Suppressor macrophage treated with lipopolysaccharide for 4 hours (primary cell): ENCODE measurements at regions not wholly inside any gene's neighbourhood (a gene's known extent, or its start where the extent isn't known, plus 50 kb on each side); places are given as distances from the start of the nearest gene placed in this dataset.
"Not testable (repeated sequence)": the region's sequence is repeated elsewhere in the genome, so short reads cannot be mapped to it uniquely, and the experiment has no call there.

Source experiments
- DNase-seq: peaks from one replicate; pipeline ENCODE4 v3.0.0-alpha.2; 2020

GRCh38 chr5:50898966-50899365, 232.5 kb downstream of the PARP8 start:
- DNase-seq, result peak; percentile 10

- DNase-seq, result no peak
Measured at GRCh38 chr5:50900952-50901510, 234.6 kb downstream of the PARP8 start.

- DNase-seq, result no peak
Measured at GRCh38 chr5:50903651-50904050, 237.2 kb downstream of the PARP8 start.

GRCh38 chr5:50905996-50906570, 239.6 kb downstream of the PARP8 start:
- no peak for DNase-seq

- not testable (repeated sequence) for DNase-seq
Measured at GRCh38 chr5:50920160-50920559, 253.7 kb downstream of the PARP8 start.

- DNase-seq, result no peak
Measured at GRCh38 chr5:50921366-50922133, 255.1 kb downstream of the PARP8 start.

GRCh38 chr5:50922134-50922941, 255.9 kb downstream of the PARP8 start:
- not testable (repeated sequence) for DNase-seq

GRCh38 chr5:50922942-50923767, 256.7 kb downstream of the PARP8 start:
- DNase-seq, result no peak

- no peak for DNase-seq
Measured at GRCh38 chr5:50923768-50924494, 257.5 kb downstream of the PARP8 start.

- no peak for DNase-seq
Measured at GRCh38 chr5:50927953-50928352, 261.5 kb downstream of the PARP8 start.

- DNase-seq, result no peak
Measured at GRCh38 chr5:50929174-50929573, 262.7 kb downstream of the PARP8 start.

- DNase-seq, result no peak
Measured at GRCh38 chr5:50934343-50934742, 267.9 kb downstream of the PARP8 start.

- no peak for DNase-seq
Measured at GRCh38 chr5:50945139-50945538, 278.7 kb downstream of the PARP8 start.

- no peak for DNase-seq
Measured at GRCh38 chr5:50947906-50948683, 281.7 kb downstream of the PARP8 start.

- no peak for DNase-seq
Measured at GRCh38 chr5:50953290-50953689, 286.9 kb downstream of the PARP8 start.

- DNase-seq, result peak; percentile 50
Measured at GRCh38 chr5:50958852-50959457, 292.5 kb downstream of the PARP8 start.

GRCh38 chr5:50962934-50963872, 296.8 kb downstream of the PARP8 start:
- peak; percentile 70 for DNase-seq

GRCh38 chr5:50963971-50964745, 297.7 kb downstream of the PARP8 start:
- no peak for DNase-seq
